ENCODE measurements at regions not wholly inside any gene's neighbourhood (a gene's known extent, or its start where the extent isn't known, plus 50 kb on each side); places are given as distances from the start of the nearest gene placed in this dataset.

- H3K9me3 ChIP-seq (ENCODE audit: insufficient read depth, low read depth, low read length) = no peaks in the 10 kb centered on the region
- H3K27me3 ChIP-seq (ENCODE audit: insufficient read depth, low read length, poor library complexity, severe bottlenecking) = no peaks in the 10 kb centered on the region
- H3K9ac ChIP-seq (ENCODE audit: low read depth, low read length, poor library complexity, severe bottlenecking) = no peak overlapping the region
- peaks cover 34% of the 10 kb centered on the region; the same call in 1 of the 2 replicates for H3K36me3 ChIP-seq (ENCODE audit: insufficient read depth, low read length)
- no peak overlapping the region for H3K4me3 ChIP-seq (ENCODE audit: low read length, poor library complexity, severe bottlenecking)
- no peak overlapping the region for H3K4me2 ChIP-seq (ENCODE audit: low read depth, low read length, poor library complexity, severe bottlenecking)
- no peak overlapping the region for H2AFZ ChIP-seq (ENCODE audit: low read length)
- TF ChIP-seq EZH2phosphoT487 (IDR thresholded peaks at IDR 0.05; ENCODE audit: borderline replicate concordance) = no peak
- TF ChIP-seq, protein P1, sequence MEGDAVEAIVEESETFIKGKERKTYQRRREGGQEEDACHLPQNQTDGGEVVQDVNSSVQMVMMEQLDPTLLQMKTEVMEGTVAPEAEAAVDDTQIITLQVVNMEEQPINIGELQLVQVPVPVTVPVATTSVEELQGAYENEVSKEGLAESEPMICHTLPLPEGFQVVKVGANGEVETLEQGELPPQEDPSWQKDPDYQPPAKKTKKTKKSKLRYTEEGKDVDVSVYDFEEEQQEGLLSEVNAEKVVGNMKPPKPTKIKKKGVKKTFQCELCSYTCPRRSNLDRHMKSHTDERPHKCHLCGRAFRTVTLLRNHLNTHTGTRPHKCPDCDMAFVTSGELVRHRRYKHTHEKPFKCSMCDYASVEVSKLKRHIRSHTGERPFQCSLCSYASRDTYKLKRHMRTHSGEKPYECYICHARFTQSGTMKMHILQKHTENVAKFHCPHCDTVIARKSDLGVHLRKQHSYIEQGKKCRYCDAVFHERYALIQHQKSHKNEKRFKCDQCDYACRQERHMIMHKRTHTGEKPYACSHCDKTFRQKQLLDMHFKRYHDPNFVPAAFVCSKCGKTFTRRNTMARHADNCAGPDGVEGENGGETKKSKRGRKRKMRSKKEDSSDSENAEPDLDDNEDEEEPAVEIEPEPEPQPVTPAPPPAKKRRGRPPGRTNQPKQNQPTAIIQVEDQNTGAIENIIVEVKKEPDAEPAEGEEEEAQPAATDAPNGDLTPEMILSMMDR (conservative IDR thresholded peaks at IDR 0.05; ENCODE audit: low read length) = no peak
- no peaks in the 10 kb centered on the region for H3K9me2 ChIP-seq (replicated peaks; ENCODE audit: low read depth, low read length)
- H4K20me1 ChIP-seq (ENCODE audit: insufficient read depth, low read length, poor library complexity, severe bottlenecking) = no peaks in the 10 kb centered on the region
- no peaks in the 10 kb centered on the region for H3F3A ChIP-seq (ENCODE audit: low read depth)
- H3K4me1 ChIP-seq (ENCODE audit: insufficient read depth, low read length, poor library complexity, severe bottlenecking) = peaks cover 3% of the 10 kb centered on the region
- peaks cover 5% of the 10 kb centered on the region; the same call in 1 of the 2 replicates for H3K79me2 ChIP-seq (ENCODE audit: insufficient read depth, low read length)
Observed at GRCh38 chr22:49595465-49596078, 232.1 kb downstream of the BRD1 start.

GRCh38 chr22:49594078-49594477 lies 233.6 kb downstream of the BRD1 start:
- TF ChIP-seq, protein P1 (conservative IDR thresholded peaks at IDR 0.05; ENCODE audit: low read length) = no peak
- no peak for TF ChIP-seq EZH2phosphoT487 (IDR thresholded peaks at IDR 0.05; ENCODE audit: borderline replicate concordance)
- Histone ChIP-seq H3K79me2 (ENCODE audit: insufficient read depth, low read length) (peaks cover 7% of the 10 kb centered on the region; the same call in 1 of the 2 replicates), H3K4me2 (ENCODE audit: low read depth, low read length, poor library complexity, severe bottlenecking) (no peak overlapping the region), H3K4me1 (ENCODE audit: insufficient read depth, low read length, poor library complexity, severe bottlenecking) (no peaks in the 10 kb centered on the region), H3K9me2 (replicated peaks; ENCODE audit: low read depth, low read length) (no peaks in the 10 kb centered on the region), H3F3A (ENCODE audit: low read depth) (no peaks in the 10 kb centered on the region), H3K36me3 (ENCODE audit: insufficient read depth, low read length) (peaks cover 34% of the 10 kb centered on the region; the same call in 1 of the 2 replicates), H3K9me3 (ENCODE audit: insufficient read depth, low read depth, low read length) (no peaks in the 10 kb centered on the region), H4K20me1 (ENCODE audit: insufficient read depth, low read length, poor library complexity, severe bottlenecking) (no peaks in the 10 kb centered on the region), H3K27me3 (ENCODE audit: insufficient read depth, low read length, poor library complexity, severe bottlenecking) (no peaks in the 10 kb centered on the region), H3K9ac (ENCODE audit: low read depth, low read length, poor library complexity, severe bottlenecking) (no peak overlapping the region), H2AFZ (ENCODE audit: low read length) (no peak overlapping the region), H3K4me3 (ENCODE audit: low read length, poor library complexity, severe bottlenecking) (no peak overlapping the region)

DNA sequence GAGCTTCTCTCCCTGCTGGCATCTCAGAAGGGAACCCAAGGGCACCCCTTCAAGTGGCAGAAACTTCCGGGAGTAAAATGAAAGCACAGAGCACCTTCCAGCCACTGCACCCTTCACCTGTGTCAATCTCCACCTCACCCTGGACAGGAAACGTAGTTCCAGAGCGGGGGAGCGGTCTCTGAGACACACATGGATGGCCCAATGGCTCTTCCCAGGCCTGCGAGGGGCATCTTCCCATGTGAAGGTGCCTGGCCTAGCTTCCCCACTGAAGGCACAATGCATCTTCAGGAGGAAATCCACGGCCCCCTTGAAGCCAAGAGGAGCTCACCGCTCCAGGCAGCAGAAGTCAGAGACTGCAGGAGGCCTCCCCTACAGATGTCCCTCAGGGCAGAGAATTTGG lies 234.2 kb downstream of the BRD1 start:
- Histone ChIP-seq H4K20me1 (ENCODE audit: insufficient read depth, low read length, poor library complexity, severe bottlenecking) (no peaks in the 10 kb centered on the region), H3K9ac (ENCODE audit: low read depth, low read length, poor library complexity, severe bottlenecking) (no peak overlapping the region), H3K79me2 (ENCODE audit: insufficient read depth, low read length) (peaks cover 7% of the 10 kb centered on the region; the same call in 1 of the 2 replicates), H2AFZ (ENCODE audit: low read length) (no peak overlapping the region), H3K36me3 (ENCODE audit: insufficient read depth, low read length) (peaks cover 34% of the 10 kb centered on the region; the same call in 1 of the 2 replicates), H3F3A (ENCODE audit: low read depth) (no peaks in the 10 kb centered on the region), H3K4me2 (ENCODE audit: low read depth, low read length, poor library complexity, severe bottlenecking) (no peak overlapping the region), H3K4me3 (ENCODE audit: low read length, poor library complexity, severe bottlenecking) (no peak overlapping the region), H3K9me2 (replicated peaks; ENCODE audit: low read depth, low read length) (no peaks in the 10 kb centered on the region), H3K9me3 (ENCODE audit: insufficient read depth, low read depth, low read length) (no peaks in the 10 kb centered on the region), H3K4me1 (ENCODE audit: insufficient read depth, low read length, poor library complexity, severe bottlenecking) (no peaks in the 10 kb centered on the region), H3K27me3 (ENCODE audit: insufficient read depth, low read length, poor library complexity, severe bottlenecking) (no peaks in the 10 kb centered on the region)
- TF ChIP-seq, protein P1 (conservative IDR thresholded peaks at IDR 0.05; ENCODE audit: low read length) = no peak
- no peak for TF ChIP-seq EZH2phosphoT487 (IDR thresholded peaks at IDR 0.05; ENCODE audit: borderline replicate concordance)
